ENCODE measurements at regions not wholly inside any gene's neighbourhood (a gene's known extent, or its start where the extent isn't known, plus 50 kb on each side); places are given as distances from the start of the nearest gene placed in this dataset.
A peak's percentile ranks its signal among the peaks of the same experiment; 100 is the strongest.

DNA sequence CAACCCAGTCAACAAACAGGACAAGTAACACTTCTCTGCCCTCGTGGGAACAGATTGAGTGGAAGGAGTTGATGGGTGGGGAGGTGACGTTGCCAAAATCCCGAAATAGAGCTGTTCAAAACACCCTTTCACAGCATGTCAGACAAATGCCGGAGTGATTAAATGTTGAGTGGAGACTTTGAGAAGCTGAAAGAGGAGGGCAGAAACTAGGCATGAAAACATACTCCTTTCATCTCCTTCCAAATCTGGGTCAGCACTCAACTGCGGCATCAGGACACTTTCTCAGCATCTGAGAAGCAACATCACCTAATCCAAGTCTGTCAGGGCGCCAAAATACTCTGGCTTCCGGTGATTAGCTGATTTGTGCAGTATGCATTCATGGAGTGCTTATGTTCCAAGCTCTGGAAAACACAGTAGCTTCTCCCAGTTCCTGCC, 51.5 kb upstream of the MRI1 start:
- Histone ChIP-seq H3K9me3 (peaks cover 0 to 17% of the 10 kb centered on the region in 2 donors), H3K27ac (peak overlapping the region; percentile 12 to 67), H3K4me3 (no peak overlapping the region), H3K36me3 (no peaks in the 10 kb centered on the region), H3K4me1 (peaks cover 0 to 18% of the 10 kb centered on the region in 2 donors), H3K27me3 (no peaks in the 10 kb centered on the region)
- DNase-seq (ENCODE audit: low spot score), result no peak
- TF ChIP-seq, protein P1, sequence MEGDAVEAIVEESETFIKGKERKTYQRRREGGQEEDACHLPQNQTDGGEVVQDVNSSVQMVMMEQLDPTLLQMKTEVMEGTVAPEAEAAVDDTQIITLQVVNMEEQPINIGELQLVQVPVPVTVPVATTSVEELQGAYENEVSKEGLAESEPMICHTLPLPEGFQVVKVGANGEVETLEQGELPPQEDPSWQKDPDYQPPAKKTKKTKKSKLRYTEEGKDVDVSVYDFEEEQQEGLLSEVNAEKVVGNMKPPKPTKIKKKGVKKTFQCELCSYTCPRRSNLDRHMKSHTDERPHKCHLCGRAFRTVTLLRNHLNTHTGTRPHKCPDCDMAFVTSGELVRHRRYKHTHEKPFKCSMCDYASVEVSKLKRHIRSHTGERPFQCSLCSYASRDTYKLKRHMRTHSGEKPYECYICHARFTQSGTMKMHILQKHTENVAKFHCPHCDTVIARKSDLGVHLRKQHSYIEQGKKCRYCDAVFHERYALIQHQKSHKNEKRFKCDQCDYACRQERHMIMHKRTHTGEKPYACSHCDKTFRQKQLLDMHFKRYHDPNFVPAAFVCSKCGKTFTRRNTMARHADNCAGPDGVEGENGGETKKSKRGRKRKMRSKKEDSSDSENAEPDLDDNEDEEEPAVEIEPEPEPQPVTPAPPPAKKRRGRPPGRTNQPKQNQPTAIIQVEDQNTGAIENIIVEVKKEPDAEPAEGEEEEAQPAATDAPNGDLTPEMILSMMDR (IDR thresholded peaks at IDR 0.05), result no peak

DNA sequence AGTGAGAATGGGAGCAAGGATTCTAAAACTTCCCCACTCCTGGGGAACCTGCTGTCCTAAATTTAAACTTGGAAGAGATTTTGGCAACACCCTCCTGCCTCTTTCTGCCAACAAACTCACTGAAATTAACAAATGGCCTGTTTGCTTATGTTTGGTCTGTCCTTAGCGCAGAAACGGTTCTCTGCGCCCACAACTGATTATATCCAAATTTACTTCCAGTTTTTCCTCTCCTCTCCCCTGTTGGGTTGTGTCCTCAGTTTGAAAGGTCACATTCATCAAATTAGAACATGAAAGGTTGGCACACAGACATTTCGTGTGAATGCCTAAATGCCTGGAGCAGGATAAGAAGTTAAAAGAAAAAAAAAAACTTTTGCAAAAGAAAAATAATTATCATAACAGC, 56.4 kb upstream of the MRI1 start:
- no peaks in the 10 kb centered on the region for H3K27me3 ChIP-seq
- DNase-seq (ENCODE audit: low spot score), result no peak
- H3K27ac ChIP-seq, result peak overlapping the region in 1 of 2 donors; percentile 62
- TF ChIP-seq, protein P1 (IDR thresholded peaks at IDR 0.05), result no peak
- H3K4me1 ChIP-seq, result peaks cover 0 to 14% of the 10 kb centered on the region in 2 donors
- no peak overlapping the region for H3K4me3 ChIP-seq
- no peaks in the 10 kb centered on the region for H3K9me3 ChIP-seq
- H3K36me3 ChIP-seq, result no peaks in the 10 kb centered on the region

DNA sequence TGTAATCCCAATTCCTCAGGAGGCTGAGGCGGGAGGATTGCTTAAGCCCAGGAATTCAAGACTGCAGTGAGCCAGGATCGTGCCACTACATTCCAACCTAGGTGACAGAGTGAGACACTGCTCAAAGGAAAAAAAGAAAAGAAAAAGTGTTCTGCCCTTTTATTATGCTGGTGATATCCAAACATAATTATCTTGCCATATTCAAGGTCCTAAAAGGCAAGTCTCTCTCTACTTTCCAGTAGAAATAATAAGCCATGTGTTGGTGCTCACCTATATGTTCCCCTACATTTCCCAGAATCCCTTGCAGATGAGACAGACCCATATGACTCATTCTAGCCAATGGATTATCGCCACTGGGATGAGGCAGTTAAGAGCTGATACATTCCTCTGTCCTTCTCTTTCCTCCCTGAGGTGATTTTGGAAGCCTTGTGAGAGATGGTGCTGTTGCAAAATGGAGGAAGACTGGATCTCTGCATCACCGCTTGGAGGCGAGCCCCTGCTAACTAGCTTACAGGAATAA, 58.3 kb upstream of the MRI1 start:
- Histone ChIP-seq H3K4me1 (peaks cover 0 to 11% of the 10 kb centered on the region in 2 donors), H3K27ac (no peak overlapping the region), H3K36me3 (no peaks in the 10 kb centered on the region), H3K27me3 (peaks cover 0 to 4% of the 10 kb centered on the region in 2 donors), H3K4me3 (no peak overlapping the region), H3K9me3 (peaks cover 0 to 7% of the 10 kb centered on the region in 2 donors)
- no peak for DNase-seq (ENCODE audit: low spot score)
- TF ChIP-seq, protein P1 (IDR thresholded peaks at IDR 0.05), result no peak

DNA sequence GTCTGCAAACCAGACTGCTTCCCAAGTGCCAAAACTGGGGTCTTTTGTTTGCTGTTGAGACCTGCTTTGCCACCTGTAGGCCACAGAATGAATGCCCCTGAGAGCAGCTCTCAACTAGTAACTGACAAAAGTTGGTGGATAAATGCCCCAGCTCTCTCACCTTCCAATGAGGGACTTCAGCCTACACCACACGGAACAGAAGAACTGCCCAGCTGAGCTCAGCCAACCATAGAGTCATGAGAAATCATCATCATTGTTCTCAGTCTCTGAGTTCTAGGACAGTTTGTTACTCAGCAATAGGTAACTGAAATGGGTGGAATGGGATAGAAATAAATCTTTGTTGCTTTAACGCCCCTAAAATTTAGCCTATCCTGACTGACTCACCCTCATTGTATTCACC, 59.1 kb upstream of the MRI1 start:
- H3K9me3 ChIP-seq, result peaks cover 0 to 7% of the 10 kb centered on the region in 2 donors
- no peak for DNase-seq (ENCODE audit: low spot score)
- peaks cover 0 to 11% of the 10 kb centered on the region in 2 donors for H3K4me1 ChIP-seq
- H3K36me3 ChIP-seq, result no peaks in the 10 kb centered on the region
- H3K27ac ChIP-seq, result no peak overlapping the region
- H3K27me3 ChIP-seq, result peaks cover 0 to 4% of the 10 kb centered on the region in 2 donors
- no peak overlapping the region for H3K4me3 ChIP-seq
- TF ChIP-seq, protein P1 (IDR thresholded peaks at IDR 0.05), result no peak

DNA sequence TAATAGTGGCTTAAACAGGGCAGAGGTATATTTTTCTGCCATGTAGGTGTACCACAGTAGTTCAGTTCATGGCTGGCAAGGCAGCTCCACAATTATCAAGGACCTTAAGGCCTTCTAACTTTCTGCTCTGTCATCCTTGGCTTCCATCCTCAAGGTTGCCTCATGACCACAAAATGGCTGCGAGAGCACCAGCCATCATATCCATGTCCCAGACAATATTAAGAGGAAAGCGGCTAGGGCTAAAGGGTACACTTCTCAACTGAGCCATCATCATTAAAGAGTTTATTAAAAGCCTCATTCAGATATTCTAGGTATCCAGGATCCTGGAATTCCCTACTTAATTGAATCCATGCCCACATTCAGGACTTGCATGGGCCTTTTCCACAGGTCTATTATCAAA, 62.7 kb upstream of the MRI1 start:
- no peak for DNase-seq (ENCODE audit: low spot score)
- TF ChIP-seq, protein P1 (IDR thresholded peaks at IDR 0.05), result no peak
- Histone ChIP-seq H3K4me1 (no peaks in the 10 kb centered on the region), H3K27me3 (peaks cover 0 to 4% of the 10 kb centered on the region in 2 donors), H3K4me3 (no peak overlapping the region), H3K9me3 (peaks cover 0 to 7% of the 10 kb centered on the region in 2 donors), H3K27ac (no peak overlapping the region), H3K36me3 (no peaks in the 10 kb centered on the region)

DNA sequence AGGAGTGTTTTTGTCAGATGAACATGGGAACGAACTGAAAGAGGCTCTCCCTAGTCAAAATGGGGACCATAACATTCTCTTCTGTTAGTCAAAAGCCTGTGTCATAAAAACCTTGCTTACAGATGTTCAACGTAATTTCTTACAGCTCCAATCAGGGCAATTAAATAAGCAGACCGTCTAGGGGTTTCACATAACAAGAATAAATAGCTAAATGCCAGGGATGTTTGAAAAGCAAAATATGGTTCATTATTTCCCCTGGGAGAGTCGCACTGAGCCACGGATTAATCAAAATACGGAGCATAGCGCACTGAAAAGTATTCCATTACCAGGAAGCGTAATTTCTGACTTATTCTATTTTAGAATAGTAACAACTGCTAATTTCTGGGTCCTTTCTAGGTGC, 63.7 kb upstream of the MRI1 start:
- H3K36me3 ChIP-seq, result no peaks in the 10 kb centered on the region
- H3K27me3 ChIP-seq, result peaks cover 0 to 4% of the 10 kb centered on the region in 2 donors
- DNase-seq (ENCODE audit: low spot score), result no peak
- TF ChIP-seq, protein P1 (IDR thresholded peaks at IDR 0.05), result no peak
- H3K9me3 ChIP-seq, result peaks cover 0 to 7% of the 10 kb centered on the region in 2 donors
- no peaks in the 10 kb centered on the region for H3K4me1 ChIP-seq
- H3K27ac ChIP-seq, result no peak overlapping the region
- H3K4me3 ChIP-seq, result no peak overlapping the region

All from right atrium auricular region (tissue), 2 donors.